RCC 7860 (cell line): ENCODE measurements at regions not wholly inside any gene's neighbourhood (a gene's known extent, or its start where the extent isn't known, plus 50 kb on each side); places are given as distances from the start of the nearest gene placed in this dataset.

Experiments used
- DNase-seq: peaks from one replicate; pipeline ENCODE4 v3.0.0-alpha.2; 2015; ENCODE audit warnings: low spot score
- FAIRE-seq: peaks from 2 replicates; lab custom pipeline; 2012; peaks lifted over from hg19 to GRCh38; lab: Jason Lieb, UNC

DNA sequence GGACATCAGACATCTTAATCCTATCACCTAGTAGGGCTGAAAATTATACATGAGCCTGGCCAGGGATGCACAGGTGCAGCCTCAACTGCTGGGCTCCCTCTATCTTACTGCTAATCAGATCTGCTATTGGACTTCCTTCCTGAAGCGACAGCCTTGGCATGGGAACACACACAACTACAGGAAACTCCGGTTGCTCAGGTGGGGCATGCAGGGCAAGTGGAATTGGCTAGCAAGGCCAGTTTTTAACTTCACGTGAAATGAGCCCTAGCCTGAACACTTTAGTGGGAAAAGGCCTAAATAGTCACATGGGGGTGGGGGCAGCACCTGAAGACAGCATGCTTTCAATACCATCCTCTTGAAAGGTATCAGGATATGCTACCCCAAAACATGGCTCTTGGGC is 147.9 kb upstream of the NCKAP5 start:
- FAIRE-seq: no peak

DNA sequence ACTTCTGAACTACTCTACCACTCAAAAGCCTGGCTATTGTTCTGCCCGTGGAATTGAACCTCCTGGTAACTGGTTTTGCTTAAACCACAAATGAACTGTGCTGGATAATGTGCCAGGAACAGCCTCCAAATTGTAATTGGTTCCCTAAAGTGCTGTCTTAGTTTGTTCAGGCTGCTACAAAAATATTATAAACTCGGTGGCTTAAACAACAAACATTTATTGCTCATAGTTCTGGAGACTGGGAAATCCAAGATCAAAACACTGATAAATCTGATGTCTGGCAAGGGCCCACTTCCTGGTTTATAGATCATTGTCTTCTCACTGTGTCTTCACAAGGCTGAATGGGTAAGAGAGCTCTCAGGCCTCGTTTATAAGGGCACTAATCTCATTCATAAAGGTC is 149.2 kb upstream of the NCKAP5 start:
- FAIRE-seq (no peak), DNase-seq (no peak)

More for the DNA sequence above, 147.9 kb upstream of the NCKAP5 start:
- no peak for DNase-seq

DNA sequence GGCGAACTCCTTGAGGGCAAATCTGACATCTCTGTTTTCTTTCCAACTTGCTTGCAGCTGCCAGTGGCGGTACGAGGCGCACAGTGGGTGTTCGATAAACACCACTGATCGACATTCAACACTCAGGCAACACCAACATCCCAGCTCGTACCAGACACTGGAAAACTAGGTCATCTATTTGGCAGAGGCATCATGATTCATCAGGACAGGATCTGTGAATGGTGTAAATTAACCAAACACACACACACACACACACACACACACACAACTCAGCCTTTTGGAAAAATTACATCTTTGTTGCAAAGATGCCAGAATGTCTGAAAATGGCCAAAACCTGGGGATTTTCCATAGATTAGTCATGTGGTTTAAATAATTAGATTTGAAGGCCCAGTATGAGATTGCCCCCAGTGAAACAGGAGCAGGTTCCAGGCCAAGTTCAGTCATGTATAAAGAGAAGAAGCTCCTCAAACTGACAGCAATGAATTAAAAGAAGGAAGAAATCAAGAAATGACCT is 150.5 kb upstream of the NCKAP5 start:
- FAIRE-seq: peak; percentile 91
- peak; percentile 87 for DNase-seq

DNA sequence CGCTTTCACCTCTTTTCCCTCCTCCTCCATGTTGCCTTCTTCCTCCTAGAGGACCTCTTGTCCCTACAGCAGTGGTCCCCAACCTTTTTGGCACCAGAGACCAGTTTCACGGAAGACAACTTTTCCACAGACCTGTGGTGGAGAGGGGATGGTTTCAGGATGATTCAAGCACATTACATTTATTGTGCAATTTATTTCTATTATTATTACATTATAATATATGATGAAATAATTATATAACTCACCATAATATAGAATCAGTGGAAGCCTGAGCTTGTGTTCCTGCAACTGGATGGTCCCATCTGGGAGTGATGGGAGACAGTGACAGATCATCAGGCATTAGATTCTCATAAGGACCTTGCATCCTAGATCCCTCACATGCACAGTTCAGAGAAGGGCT is 152.2 kb upstream of the NCKAP5 start:
- FAIRE-seq (no peak), DNase-seq (no peak)

DNA sequence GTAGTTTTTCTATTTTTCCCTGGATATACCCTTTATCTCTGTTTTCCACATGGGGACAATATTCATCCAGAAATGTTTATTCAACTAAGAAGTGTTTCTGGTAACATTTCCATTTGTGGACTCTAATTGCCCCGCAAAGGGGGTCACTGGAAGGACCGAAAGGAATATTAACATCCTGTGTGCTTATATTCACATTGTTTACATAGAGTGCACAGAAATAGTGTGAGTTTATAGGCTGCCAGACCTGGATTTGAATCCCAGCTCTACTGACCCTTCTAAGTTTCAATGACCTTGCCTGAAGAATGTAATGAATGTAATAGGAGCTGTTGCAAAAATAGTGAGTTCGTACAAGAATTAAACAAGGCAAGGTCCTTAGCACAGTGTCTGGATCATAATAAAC is 152.9 kb upstream of the NCKAP5 start:
- no peak for DNase-seq
- no peak for FAIRE-seq

DNA sequence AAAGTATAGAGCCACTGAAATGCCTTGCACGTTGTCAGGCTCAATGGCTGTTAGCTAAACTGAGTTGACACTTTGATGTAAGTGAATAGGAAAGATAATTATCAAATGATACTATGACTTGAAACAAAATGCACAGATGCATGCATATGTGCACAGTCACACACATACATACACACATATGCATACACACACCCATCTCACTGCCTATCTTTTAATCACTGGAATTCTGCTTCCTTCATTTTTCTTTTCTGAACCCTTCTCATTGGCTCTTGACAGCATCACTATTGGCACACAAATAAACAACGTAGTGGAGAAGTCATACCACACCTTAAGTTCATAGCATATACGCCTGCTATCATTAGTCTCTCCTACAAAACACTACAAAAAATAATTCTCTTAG is 154.9 kb upstream of the NCKAP5 start:
- DNase-seq (no peak), FAIRE-seq (no peak)

DNA sequence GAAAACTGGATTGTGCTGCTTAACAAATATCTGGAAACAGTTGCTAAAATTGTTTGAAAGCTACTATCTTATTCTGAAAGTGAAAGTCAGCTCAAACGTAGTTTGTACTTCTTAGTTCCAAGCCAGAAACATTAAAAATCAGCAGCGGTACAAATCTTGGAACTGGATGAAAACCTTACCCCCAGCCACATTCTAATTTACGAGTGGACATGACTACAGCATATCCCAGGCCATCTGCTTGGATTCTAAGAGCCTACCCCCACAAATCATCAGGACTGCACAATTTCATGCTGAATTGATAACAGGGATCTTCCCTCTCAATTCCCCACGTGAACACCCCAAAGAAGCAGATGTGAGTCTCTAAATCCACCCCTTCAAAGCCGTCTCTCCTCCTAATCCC is 158.7 kb upstream of the NCKAP5 start:
- FAIRE-seq (no peak), DNase-seq (no peak)

DNA sequence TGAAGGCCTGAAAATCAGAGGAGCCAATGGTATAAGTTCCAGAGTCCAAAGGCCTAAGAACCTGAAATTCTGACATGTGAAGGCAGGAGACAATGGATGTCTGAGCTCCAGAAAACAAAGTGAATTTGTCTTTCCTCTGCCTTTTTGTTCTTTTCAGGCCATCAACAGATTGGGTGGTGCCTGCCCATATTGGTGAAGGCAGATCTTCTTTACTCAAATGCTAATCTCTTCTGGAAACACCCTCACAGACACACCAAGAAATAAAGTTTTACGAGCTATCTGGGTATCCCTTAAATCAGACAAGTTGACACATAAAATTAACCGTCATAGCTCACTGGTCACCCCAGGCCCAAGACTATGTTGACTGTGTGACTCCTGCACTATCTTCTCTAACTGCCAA is 163.8 kb upstream of the NCKAP5 start:
- FAIRE-seq: no peak
- no peak for DNase-seq

DNA sequence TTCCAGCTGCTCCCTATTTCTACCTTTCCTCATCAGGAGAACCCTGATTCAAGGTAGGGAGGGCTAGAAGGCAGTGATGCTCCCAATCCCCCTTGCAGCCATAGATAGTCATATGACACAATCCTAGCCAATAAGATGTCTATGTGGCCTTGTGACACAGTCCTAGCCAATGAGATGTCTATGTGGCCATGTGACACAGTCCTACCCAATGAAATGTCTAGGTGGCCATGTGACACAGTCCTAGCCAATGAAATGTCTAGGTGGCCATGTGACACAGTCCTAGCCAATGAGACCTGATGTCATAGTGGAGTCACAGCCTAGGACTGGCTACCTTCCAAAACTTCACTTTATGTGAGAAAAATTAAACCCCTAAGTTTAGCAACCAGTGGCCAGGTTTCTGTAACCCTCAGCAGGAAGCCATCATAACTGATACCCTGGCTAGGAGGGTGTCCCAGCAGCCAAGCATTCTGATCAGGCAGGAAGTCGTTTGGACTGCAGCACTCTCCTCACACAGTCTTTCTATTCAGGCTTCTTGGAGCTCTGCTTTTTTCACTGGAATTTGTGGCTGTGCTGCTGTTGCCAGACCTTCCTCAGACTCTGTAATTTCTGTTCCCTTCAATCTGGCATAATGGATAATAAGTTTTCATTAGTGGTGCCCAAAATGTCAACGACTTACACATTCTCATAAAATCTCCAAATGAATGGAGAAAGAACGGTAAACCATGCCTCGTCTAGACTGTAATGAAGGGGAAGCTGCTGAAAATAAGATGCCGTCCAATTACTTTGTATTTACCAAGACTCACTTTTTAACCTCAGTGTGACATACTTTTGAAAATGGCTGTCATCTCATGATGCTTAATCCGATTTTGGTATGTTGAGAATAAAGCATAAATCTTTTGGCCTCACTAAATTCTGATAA is 165.0 kb upstream of the NCKAP5 start:
- FAIRE-seq (no peak), DNase-seq (no peak)

DNA sequence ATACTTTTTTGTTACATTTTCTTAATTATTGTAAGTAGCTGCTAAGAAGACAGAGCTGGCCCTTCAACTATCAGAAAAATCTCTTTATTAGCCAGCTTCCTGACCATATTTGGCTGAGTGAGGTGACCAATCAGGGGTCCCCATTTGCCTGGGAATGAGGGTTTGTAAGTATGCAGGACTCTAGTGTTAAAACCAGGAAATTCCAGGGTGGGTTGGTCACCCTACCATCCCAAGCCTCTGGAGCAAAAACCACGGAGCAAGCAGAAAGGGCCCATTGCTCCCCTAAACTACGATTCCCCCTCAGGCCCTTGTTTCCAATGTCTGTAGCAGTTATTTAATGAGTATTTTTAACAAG is 165.6 kb upstream of the NCKAP5 start:
- FAIRE-seq (no peak), DNase-seq (no peak)

DNA sequence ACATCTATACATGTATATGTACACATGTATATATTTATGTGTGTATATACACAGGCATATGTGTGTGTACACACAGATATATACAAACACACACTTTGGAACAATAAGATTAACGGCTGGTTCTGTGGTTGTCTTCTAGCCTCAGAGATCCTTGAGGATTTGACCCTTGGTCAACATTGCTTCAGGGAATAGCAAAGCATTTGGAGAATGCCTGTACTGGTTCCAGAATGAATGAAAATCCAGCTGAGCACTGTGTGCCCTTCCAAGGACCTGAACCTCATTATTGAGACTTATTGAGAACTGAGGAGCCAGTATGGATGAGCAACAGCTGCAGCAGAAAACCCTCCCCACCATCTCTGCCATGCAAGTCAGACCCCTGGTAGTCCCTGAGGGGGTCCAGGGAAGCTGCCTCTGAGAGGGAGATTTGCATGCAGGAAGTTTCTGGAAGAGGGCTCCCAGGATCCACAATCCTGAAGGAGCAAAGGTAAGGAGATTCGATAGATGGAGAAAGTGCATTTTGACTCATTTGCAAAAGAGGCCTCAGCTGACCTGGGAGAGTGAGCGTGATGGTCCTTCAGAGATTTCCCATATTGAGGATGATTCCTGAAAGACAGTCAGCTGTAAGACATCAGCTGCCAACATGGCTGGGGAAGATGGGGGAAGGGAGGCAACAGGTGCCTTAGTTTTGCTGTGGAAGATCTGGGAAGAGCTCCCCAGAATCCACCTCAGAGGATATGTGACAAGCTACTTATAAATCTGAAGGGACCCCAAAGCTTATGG is 166.6 kb upstream of the NCKAP5 start:
- FAIRE-seq (no peak), DNase-seq (no peak)

DNA sequence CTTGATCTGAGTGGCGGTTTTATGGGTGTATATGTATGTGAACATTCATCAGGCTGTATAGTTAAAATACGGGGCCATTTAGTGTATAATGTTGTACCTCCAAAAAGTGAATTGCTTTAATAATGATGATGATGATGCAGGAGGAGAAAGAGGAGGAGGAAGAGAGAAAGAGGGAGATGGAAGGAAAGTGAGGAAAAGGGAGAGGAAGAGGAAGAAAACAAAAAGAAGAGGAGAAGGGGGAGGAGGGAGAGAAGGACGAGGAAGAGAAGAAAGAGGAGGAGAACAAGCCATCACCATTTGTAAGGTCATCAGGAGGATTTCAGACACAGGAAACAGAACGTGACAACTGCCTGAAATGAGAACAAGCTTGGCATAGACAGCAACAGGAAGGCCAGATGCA is 168.4 kb upstream of the NCKAP5 start:
- DNase-seq: no peak

DNA sequence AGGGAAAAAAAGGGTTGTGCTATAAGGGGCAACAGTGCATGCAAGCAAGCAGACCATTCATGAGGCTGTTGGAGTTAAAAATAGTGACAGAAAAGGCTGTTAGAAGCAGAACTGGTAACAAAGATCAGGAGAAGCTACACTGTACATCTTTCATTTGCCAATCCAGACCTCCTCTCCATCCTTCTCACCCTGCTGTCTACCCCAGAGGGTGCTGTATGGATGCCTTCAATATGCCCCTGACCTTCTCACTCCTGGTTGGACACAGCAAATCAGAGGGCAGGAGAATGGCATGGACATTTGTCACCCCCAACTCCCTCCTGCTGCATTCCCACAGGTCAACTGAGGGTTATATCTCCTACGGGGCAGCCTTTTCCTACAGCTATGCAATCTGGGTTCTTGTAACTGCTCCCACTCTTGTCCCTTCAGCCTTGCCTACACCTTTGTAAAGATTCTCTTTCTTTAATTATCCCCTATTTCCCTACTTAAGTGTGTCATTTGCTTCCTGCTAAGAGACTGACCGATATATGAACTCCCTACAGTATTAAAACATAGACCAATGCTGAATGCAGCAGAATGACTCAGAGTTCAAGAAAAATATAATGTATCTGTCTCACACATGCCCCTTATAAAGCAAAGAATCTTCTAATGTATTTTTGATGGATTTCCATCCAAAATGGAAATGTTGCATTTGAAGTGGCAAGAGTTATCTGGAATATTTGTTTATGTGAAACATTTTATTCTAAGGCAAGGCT is 169.2 kb upstream of the NCKAP5 start:
- no peak for FAIRE-seq
- DNase-seq: no peak

More for the DNA sequence above, 168.4 kb upstream of the NCKAP5 start:
- FAIRE-seq: no peak

DNA sequence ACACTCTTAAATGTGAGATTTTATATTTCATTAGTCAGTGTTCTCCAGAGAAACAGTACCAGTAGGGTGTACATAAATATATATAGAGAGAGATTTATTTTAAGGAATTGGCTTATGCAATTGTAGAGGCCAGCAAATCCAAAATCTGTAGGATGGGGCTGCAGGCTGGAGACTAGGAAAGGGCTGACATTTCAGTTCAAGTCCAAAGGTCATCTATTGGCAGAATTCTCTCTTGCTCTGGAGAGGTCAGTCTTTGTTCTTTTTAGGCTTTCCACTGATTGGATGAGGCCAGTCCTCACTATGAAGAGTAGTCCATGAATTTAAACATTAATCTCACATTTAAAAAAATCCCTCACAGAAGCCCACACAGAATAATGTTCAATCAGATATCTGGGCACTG is 170.8 kb upstream of the NCKAP5 start:
- no peak for DNase-seq
- no peak for FAIRE-seq

DNA sequence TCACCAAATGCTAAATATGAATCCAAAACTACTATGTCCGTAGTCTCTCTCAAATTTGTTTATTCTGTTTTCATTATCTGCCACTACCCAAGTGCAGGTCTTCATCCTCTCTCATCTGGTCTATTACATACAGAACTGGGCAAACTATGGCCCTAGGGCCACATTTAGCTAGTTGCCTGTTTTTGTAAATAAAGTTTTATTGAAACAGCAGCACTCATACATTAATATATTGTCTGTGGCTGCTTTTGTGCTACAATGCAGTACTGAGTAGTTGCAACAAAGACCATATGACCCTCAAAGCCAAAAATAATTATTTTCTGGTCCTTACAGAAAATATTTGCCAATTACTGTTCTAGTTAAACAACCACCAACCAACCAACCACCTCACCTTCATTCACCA is 172.2 kb upstream of the NCKAP5 start:
- FAIRE-seq: no peak

DNA sequence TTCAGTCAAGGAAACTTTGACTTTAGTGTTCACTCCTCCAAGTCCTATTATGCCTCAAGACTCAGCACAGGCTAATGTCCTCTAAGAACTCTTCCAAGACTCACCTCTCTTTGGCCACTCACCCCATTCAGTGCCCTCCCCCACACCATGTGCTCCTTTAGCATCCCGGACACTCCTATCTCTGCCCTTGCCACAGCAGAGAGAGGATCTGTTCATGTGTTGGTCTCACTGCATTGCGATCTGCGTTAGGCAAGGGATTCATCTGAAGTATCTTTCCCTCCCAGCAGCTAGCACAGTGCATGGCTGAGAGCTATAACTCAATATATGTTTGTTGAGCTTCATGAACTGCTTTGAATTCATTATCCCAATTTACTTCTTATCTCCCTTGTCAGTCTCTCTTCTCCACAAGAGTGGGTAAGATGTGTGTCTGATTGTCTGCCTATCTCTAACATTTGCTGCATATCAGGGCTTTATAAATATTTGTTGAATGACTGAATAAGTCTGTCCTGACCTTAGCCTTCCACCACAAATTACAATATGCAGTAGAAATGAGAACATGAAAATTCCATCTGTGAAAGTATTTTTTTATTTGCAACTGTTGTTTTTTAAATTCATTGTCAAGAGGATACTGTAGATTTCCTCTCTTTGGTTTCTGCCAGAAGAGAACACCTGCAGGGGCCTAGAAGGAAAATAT is 179.9 kb upstream of the NCKAP5 start:
- DNase-seq (no peak), FAIRE-seq (no peak)

More for the DNA sequence above, 172.2 kb upstream of the NCKAP5 start:
- DNase-seq: no peak

DNA sequence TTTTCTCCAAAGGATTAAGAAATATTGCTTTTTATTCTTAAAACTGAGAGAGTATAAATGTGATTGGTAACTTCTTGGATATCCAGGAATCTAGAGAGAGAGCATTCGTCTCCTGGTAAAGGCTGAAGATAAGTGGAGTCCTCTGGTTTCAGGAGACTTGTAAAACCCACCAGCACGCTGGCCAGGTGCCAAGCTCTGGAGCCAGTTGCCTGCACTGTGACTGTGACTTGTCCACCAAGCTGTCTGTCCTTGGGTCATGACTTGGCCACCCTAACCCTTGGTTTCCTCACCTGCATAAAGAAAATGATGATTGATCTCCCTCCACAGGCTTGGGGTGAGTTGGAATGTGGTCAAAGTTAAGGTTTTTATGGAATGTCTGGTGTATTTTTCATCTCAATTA is 185.4 kb upstream of the NCKAP5 start:
- FAIRE-seq (no peak), DNase-seq (no peak)

DNA sequence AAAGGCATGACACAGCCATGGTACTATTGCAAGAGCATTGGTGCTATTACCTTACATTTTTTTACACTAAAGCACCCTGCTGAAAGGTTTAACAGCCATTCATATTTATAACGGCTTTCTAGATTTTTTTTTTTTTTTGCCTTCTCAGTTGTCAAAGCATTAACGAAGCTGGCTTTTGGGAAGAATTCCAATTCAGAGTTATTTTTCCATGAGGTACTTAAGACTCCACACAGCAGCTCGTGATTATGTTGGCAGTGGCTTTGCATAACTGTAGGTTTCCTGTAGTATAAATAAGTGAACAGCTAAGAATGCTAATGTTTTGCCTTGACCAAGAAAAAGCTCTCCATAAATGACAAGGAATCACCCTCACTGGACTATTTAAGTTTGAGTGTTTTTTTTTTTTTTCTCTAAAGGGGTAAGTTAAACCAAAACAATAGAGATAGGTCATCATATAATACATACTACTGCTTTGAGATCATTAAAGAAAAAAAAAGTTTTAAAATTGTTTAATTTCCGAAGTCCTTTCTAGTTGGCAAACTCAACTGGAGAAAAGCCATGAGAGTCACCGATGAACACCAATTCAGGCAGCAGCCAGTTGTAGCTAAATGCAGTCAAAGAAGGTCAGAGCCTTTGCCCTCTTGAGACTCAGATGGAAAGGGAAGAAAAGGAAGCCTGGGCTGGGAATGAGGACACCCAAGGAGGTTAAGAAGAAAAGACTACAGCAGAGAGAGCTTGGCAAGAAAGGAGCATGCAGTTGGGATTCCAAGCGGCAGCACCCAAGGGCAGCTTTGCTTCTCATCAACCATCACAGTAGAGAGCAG is 187.4 kb upstream of the NCKAP5 start:
- DNase-seq (no peak), FAIRE-seq (no peak)

DNA sequence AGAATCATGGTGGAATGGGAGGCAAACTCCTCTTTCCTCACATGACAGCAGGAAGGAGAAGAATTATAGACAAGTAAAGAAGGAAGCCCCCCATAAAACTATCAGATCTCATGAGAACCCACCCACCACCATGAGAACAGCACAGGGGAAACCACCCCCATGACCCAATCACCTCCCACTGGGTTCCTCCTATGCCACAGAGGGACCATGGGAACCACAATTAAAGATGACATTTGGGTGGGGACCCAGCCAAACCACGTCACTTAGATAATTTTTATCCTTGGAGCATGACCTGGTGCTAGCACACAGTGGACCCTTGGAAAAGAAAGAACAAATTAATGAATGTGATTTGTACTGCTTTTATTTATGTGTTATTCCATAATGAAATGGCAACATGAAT is 188.6 kb upstream of the NCKAP5 start:
- no peak for DNase-seq
- no peak for FAIRE-seq

DNA sequence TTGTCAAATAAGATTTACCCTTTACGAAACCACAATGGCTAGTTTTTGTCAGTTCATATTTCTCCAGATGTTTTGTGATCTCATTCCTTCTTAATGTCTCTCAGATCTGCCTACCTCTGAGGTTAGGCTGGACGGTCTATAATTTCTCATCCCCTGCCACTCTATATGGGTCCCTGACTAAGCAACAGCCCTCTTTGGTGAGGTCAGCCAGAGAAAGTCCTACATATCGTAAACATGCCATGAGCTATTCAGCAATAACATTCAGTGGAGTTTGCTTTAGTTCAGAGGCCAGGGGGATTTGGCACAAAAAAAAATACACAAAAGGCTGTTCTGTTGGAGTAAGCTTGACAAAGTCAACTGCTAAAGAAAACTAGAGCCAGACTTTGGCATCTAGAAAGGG is 192.1 kb upstream of the NCKAP5 start:
- FAIRE-seq (no peak), DNase-seq (no peak)
